ENCODE measurements at regions not wholly inside any gene's neighbourhood (a gene's known extent, or its start where the extent isn't known, plus 50 kb on each side); places are given as distances from the start of the nearest gene placed in this dataset.

GRCh38 chr5:22998362-22998761 lies 145.2 kb upstream of the CDH12 start:
- no peak for DNase-seq (ENCODE audit: low spot score)

- DNase-seq (ENCODE audit: low spot score), result no peak
Observed at GRCh38 chr5:22988937-22989336, 135.8 kb upstream of the CDH12 start.

GRCh38 chr5:22986281-22986680 lies 133.1 kb upstream of the CDH12 start:
- DNase-seq (ENCODE audit: low spot score), result no peak

GRCh38 chr5:22985446-22985845 lies 132.3 kb upstream of the CDH12 start:
- DNase-seq (ENCODE audit: low spot score), result no peak

GRCh38 chr5:22970956-22971618 lies 117.9 kb upstream of the CDH12 start:
- DNase-seq (ENCODE audit: low spot score), result no peak

GRCh38 chr5:22970491-22970890 lies 117.3 kb upstream of the CDH12 start:
- no peak for DNase-seq (ENCODE audit: low spot score)

GRCh38 chr5:22968386-22968785 lies 115.2 kb upstream of the CDH12 start:
- DNase-seq (ENCODE audit: low spot score), result no peak

GRCh38 chr5:22965960-22966359 lies 112.8 kb upstream of the CDH12 start:
- DNase-seq (ENCODE audit: low spot score), result no peak

GRCh38 chr5:22964632-22965031 lies 111.5 kb upstream of the CDH12 start:
- no peak for DNase-seq (ENCODE audit: low spot score)

- no peak for DNase-seq (ENCODE audit: low spot score)
Observed at GRCh38 chr5:22958462-22959262, 105.5 kb upstream of the CDH12 start.

GRCh38 chr5:22947921-22948320 lies 94.8 kb upstream of the CDH12 start:
- no peak for DNase-seq (ENCODE audit: low spot score)

- DNase-seq (ENCODE audit: low spot score), result no peak
Observed at GRCh38 chr5:22938362-22938761, 85.2 kb upstream of the CDH12 start.

GRCh38 chr5:22928821-22929482 lies 75.8 kb upstream of the CDH12 start:
- DNase-seq (ENCODE audit: low spot score), result no peak

- DNase-seq (ENCODE audit: low spot score), result no peak
Observed at GRCh38 chr5:22926574-22926973, 73.4 kb upstream of the CDH12 start.

- no peak for DNase-seq (ENCODE audit: low spot score)
Observed at GRCh38 chr5:22918511-22918910, 65.4 kb upstream of the CDH12 start.

GRCh38 chr5:22916393-22916792 lies 63.2 kb upstream of the CDH12 start:
- DNase-seq (ENCODE audit: low spot score), result no peak

- DNase-seq (ENCODE audit: low spot score), result no peak
Observed at GRCh38 chr5:22911019-22911418, 57.9 kb upstream of the CDH12 start.

GRCh38 chr5:22910523-22910922 lies 57.4 kb upstream of the CDH12 start:
- DNase-seq (ENCODE audit: low spot score), result no peak

- DNase-seq (ENCODE audit: low spot score), result no peak
Observed at GRCh38 chr5:22908586-22908985, 55.4 kb upstream of the CDH12 start.

GRCh38 chr5:22908129-22908528 lies 55.0 kb upstream of the CDH12 start:
- DNase-seq (ENCODE audit: low spot score), result no peak

Data from AG08396 (cell line).